BJ (cell line): ENCODE measurements at regions not wholly inside any gene's neighbourhood (a gene's known extent, or its start where the extent isn't known, plus 50 kb on each side); places are given as distances from the start of the nearest gene placed in this dataset.

Experiments used
- CTCF ChIA-PET: fragments of 350-600 bp; formaldehyde crosslinking; extraction: SDS; loops from one replicate; lab custom pipeline; 2021; ENCODE audit warnings: antibody characterized with exemption, inconsistent platforms; lab: Yijun Ruan, JAX
- POLR2A ChIA-PET: fragments of 300-600 bp; sonication (Branson Sonifier 250); formaldehyde crosslinking; extraction: SDS; loops from one replicate; lab custom pipeline; 2021; ENCODE audit warnings: antibody characterized with exemption; lab: Charles Lee
- DNase-seq: peaks from one replicate; pipeline ENCODE4 v3.0.0-alpha.2; 2011; ENCODE audit warnings: low read depth
- H3K27me3 ChIP-seq: 2 replicates; pipeline ENCODE4 v1.6.0; 2011; ENCODE audit warnings: low read length; ENCODE audit not compliant: control insufficient read depth, insufficient read depth
- H3K36me3 ChIP-seq: 2 replicates; pipeline ENCODE4 v1.5.1; 2011; ENCODE audit warnings: low read length; ENCODE audit not compliant: control insufficient read depth, insufficient read depth
- H3K4me3 ChIP-seq: 2 replicates; pipeline ENCODE4 v1.5.1; 2011; ENCODE audit warnings: low read depth, mild to moderate bottlenecking, control low read depth, low read length
- CTCF ChIP-seq: IDR thresholded peaks from 2 replicates; pipeline ENCODE4 v1.5.1; 2011; ENCODE audit warnings: low read depth, mild to moderate bottlenecking, control low read depth, inconsistent platforms, low read length, moderate library complexity; ENCODE audit not compliant: insufficient read depth

DNA sequence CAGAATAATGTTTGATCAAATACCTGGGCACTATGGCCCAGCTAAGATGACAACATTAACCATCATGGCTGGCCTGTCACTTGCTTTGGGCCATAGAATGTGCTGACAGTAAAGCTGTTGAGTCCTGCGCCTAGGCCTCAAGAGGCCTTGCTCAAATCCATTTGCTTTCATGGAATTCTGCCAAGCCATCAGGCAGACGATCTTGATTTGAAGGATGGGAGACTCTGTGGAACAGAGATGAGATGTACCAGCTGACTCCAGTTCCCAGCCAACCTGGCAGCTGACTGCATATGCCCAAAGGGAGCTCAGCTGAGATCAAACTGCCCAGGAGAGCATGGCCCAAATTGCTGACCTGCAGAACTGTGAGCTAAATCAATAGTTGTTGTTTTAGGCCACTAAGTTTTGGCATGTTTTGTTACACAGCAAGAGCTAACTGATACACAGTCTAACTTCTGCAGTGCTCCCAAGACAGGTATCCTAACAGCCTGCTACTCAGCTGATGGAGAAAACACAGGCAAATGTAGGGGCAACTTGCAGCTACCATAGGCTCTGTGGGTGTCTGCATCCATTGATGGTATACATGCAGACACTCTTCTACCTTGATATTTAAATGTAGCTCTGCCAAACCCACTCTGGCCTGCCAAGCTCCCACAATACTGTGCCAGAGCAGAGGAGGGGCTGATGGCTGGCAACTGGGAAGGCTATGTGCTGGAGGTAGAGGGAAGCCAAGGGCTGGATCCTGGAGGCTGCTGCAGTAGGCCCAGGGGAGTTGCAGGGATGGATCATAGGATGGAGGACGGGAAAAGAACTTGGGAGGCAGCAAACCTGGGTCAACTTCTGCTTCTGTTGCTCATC is 55.2 kb upstream of the RNF24 start:
- no peak for DNase-seq
- ChIA-PET POLR2A (no interaction called here), CTCF (interaction anchor here (0.8 to 5.6 kb wide), 17 partner anchors 13 to 252 kb away, joined by 3 to 56 read pairs (median 5); partner anchors contain the start of gene RNF24)
- Histone ChIP-seq H3K36me3 (no peaks in the 10 kb centered on the region), H3K4me3 (no peak overlapping the region), H3K27me3 (no peaks in the 10 kb centered on the region)
- no peak for TF ChIP-seq CTCF

DNA sequence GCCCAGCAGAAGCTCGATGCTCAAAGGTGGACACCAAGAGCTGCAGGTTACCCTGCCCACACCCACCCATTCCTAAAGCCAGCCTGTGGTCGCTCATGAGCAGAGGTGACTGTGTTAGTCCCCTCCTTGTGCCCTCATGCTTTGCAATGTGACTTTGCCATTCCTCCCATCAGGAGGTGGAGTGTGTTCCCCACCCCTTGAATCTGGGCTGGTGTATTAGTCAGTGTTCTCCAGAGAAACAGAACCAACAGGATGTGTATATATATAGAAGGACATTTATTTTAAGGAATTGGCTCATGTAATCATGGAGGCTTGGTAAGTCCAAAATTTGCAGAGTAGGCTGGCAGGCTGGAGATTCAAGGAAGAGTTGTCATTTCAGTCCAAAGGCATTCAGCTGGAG is 54.4 kb upstream of the RNF24 start:
- no peak overlapping the region for H3K4me3 ChIP-seq
- TF ChIP-seq CTCF: no peak
- H3K36me3 ChIP-seq: no peaks in the 10 kb centered on the region
- ChIA-PET POLR2A (no interaction called here), CTCF (interaction anchor here (2.5 to 5.6 kb wide), 3 partner anchors 14 to 60 kb away, joined by 7 to 56 read pairs (median 46); partner anchors contain the start of gene RNF24)
- DNase-seq: no peak
- no peaks in the 10 kb centered on the region for H3K27me3 ChIP-seq

GRCh38 chr20:4068708-4069107 is 53.4 kb upstream of the RNF24 start:
- DNase-seq: no peak
- ChIA-PET POLR2A (no interaction called here), CTCF (interaction anchor here (0.6 to 5.0 kb wide), 5 partner anchors 10 to 165 kb away, joined by 3 to 46 read pairs (median 5); partner anchors contain the start of gene RNF24)
- no peak for TF ChIP-seq CTCF
- Histone ChIP-seq H3K27me3 (no peaks in the 10 kb centered on the region), H3K4me3 (no peak overlapping the region), H3K36me3 (no peaks in the 10 kb centered on the region)

DNA sequence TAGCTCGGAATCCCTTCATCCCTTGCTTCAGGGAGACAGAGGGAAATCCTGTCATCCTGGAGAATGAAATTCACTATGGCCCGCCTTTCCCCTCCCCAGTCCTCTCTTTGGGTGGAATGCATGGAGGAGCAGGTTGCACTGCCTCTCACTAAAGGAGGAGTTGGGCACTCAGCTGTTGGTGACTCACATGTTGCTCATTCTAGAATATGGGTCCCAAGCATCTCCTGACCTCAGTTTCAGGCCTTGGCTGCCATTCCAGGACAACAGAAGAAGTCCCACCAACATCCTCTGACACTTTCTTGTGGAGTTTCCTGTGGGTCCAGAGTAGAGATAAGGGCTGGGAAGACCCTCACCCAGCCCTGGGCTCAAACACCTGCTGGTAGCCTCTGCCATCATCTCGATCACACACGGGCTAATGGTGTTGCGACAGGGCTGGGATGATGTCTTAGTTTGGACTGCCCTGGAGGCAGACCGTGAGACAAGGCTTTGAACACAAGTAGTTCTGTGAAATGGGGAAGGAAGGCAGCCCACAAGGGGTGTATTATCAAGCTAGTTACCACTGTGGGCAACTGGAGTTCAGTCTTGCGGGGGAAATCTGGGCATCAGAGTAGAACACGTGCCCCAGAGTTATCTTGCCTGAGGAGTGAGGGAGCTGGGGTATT is 52.4 kb upstream of the RNF24 start:
- Histone ChIP-seq H3K36me3 (no peaks in the 10 kb centered on the region), H3K27me3 (no peaks in the 10 kb centered on the region), H3K4me3 (no peak overlapping the region)
- POLR2A ChIA-PET: no interaction called here
- no peak for TF ChIP-seq CTCF
- CTCF ChIA-PET: interaction anchor here (0.6 to 3.2 kb wide), 8 partner anchors 9 to 281 kb away, joined by 3 to 10 read pairs (median 4); partner anchors contain the start of gene CENPB
- DNase-seq: no peak

- POLR2A ChIA-PET: interaction anchor here (0.7 kb wide), 1 partner anchor 19 kb away, joined by 28 read pairs; no protein-coding TSS in a partner anchor
- CTCF ChIA-PET: interaction anchor here (0.6 to 3.2 kb wide), 6 partner anchors 10 to 280 kb away, joined by 3 to 10 read pairs (median 4); partner anchors contain the start of gene CENPB
- TF ChIP-seq CTCF: no peak
Measured at GRCh38 chr20:4066551-4066950, 51.2 kb upstream of the RNF24 start.

More at GRCh38 chr20:4066551-4066950, 51.2 kb upstream of the RNF24 start:
- Histone ChIP-seq H3K36me3 (no peaks in the 10 kb centered on the region), H3K4me3 (no peak overlapping the region), H3K27me3 (no peaks in the 10 kb centered on the region)
- no peak for DNase-seq
